GM12891 (cell line): ENCODE measurements at regions not wholly inside any gene's neighbourhood (a gene's known extent, or its start where the extent isn't known, plus 50 kb on each side); places are given as distances from the start of the nearest gene placed in this dataset.

Experiments
- DNase-seq: peaks from one replicate; pipeline ENCODE4 v3.0.0; 2011; ENCODE audit warnings: low spot score; ENCODE audit not compliant: insufficient read length
- FAIRE-seq: peaks from 2 replicates; lab custom pipeline; 2011; peaks lifted over from hg19 to GRCh38; lab: Jason Lieb, UNC
- PAX5 ChIP-seq: IDR thresholded peaks from 2 replicates; pipeline ENCODE4 v1.6.1; 2011; ENCODE audit warnings: low read length, moderate library complexity, mild to moderate bottlenecking; ENCODE audit not compliant: insufficient read depth, severe bottlenecking
- POLR2A ChIP-seq: IDR thresholded peaks from 2 replicates; pipeline ENCODE4 v1.6.1; 2011; ENCODE audit warnings: low read depth, low read length, control low read depth
- POLR2AphosphoS5 ChIP-seq: IDR thresholded peaks from 2 replicates; pipeline ENCODE4 v1.6.1; 2011; ENCODE audit warnings: low read depth, low read length, control low read depth
- POU2F2 ChIP-seq: IDR thresholded peaks from 2 replicates; pipeline ENCODE4 v1.6.1; 2011; ENCODE audit warnings: low read depth, mild to moderate bottlenecking, control low read depth, low read length, moderate library complexity
- SPI1 ChIP-seq: IDR thresholded peaks from 2 replicates; pipeline ENCODE4 v1.6.1; 2011; ENCODE audit warnings: low read depth, low read length, control low read depth
- TAF1 ChIP-seq: IDR thresholded peaks from 2 replicates; pipeline ENCODE4 v1.6.1; 2011; ENCODE audit warnings: low read depth, low read length, control low read depth

- no peak for DNase-seq
- TF ChIP-seq PAX5, result no peak
- FAIRE-seq, result no peak
These were observed 201.2 kb upstream of the ADAMTS5 start for GRCh38 chr21:27168084-27168483.

- no peak for FAIRE-seq
- no peak for DNase-seq
- no peak for TF ChIP-seq SPI1
- no peak for TF ChIP-seq PAX5
- TF ChIP-seq POLR2AphosphoS5, result no peak
- no peak for TF ChIP-seq TAF1
- TF ChIP-seq POLR2A, result no peak
- no peak for TF ChIP-seq POU2F2
These were observed 197.6 kb upstream of the ADAMTS5 start for GRCh38 chr21:27164208-27165177.

GRCh38 chr21:27158967-27159366 is 192.1 kb upstream of the ADAMTS5 start:
- FAIRE-seq (no peak), DNase-seq (no peak)
- TF ChIP-seq POU2F2 (no peak), PAX5 (no peak), SPI1 (no peak)

- FAIRE-seq (no peak), DNase-seq (no peak)
These were observed 190.2 kb upstream of the ADAMTS5 start for GRCh38 chr21:27157097-27157496.

GRCh38 chr21:27156666-27157065 is 189.8 kb upstream of the ADAMTS5 start:
- DNase-seq, result no peak
- no peak for FAIRE-seq
- TF ChIP-seq SPI1 (no peak), TAF1 (no peak), PAX5 (no peak), POLR2A (no peak), POU2F2 (no peak), POLR2AphosphoS5 (no peak)

More at GRCh38 chr21:27157097-27157496, 190.2 kb upstream of the ADAMTS5 start:
- TF ChIP-seq SPI1 (no peak), PAX5 (no peak), POU2F2 (no peak), POLR2AphosphoS5 (no peak), POLR2A (no peak), TAF1 (no peak)

GRCh38 chr21:27155130-27155500 is 188.2 kb upstream of the ADAMTS5 start:
- TF ChIP-seq POU2F2 (no peak), POLR2A (no peak), POLR2AphosphoS5 (no peak)
- no peak for FAIRE-seq
- DNase-seq, result no peak

- FAIRE-seq (no peak), DNase-seq (no peak)
- no peak for TF ChIP-seq PAX5
These were observed 187.7 kb upstream of the ADAMTS5 start for GRCh38 chr21:27154451-27155129.

GRCh38 chr21:27152996-27153395 is 186.1 kb upstream of the ADAMTS5 start:
- TF ChIP-seq POLR2AphosphoS5 (no peak), SPI1 (no peak), PAX5 (no peak), POU2F2 (no peak), POLR2A (no peak), TAF1 (no peak)
- FAIRE-seq, result no peak
- DNase-seq, result no peak

- FAIRE-seq, result no peak
These were observed 182.1 kb upstream of the ADAMTS5 start for GRCh38 chr21:27149034-27149433.

GRCh38 chr21:27146268-27146667 is 179.4 kb upstream of the ADAMTS5 start:
- FAIRE-seq (no peak), DNase-seq (no peak)
- TF ChIP-seq POLR2AphosphoS5, result no peak
- no peak for TF ChIP-seq POLR2A
- no peak for TF ChIP-seq PAX5
- no peak for TF ChIP-seq POU2F2
- TF ChIP-seq SPI1, result no peak
- TF ChIP-seq TAF1, result no peak

More at GRCh38 chr21:27149034-27149433, 182.1 kb upstream of the ADAMTS5 start:
- TF ChIP-seq TAF1 (no peak), POLR2AphosphoS5 (no peak), POLR2A (no peak), PAX5 (no peak), SPI1 (no peak), POU2F2 (no peak)
- DNase-seq, result no peak
